B cell (primary cell): ENCODE measurements at regions not wholly inside any gene's neighbourhood (a gene's known extent, or its start where the extent isn't known, plus 50 kb on each side); places are given as distances from the start of the nearest gene placed in this dataset.

ENCODE experiments used
- ATAC-seq: fragments of 200-7000 bp; cut with Tn5 transposase; one replicate; pipeline ENCODE4 v1.10.0; 2021; ENCODE audit warnings: low read depth, mild to moderate bottlenecking, moderate number of reproducible peaks, moderate library complexity
- CTCF ChIA-PET: fragments of 350-600 bp; sonication (Branson Sonifier 250); formaldehyde crosslinking; loops from one replicate; lab custom pipeline; 2021; ENCODE audit warnings: antibody characterized with exemption, inconsistent platforms; lab: Charles Lee
- POLR2A ChIA-PET: fragments of 350-600 bp; sonication (Branson Sonifier 250); formaldehyde crosslinking; loops from one replicate; lab custom pipeline; 2021; ENCODE audit warnings: antibody characterized with exemption; lab: Charles Lee
- DNase-seq: peaks from one replicate; pipeline ENCODE4 v3.0.0; 2013
- H2AFZ ChIP-seq: 2 replicates; pipeline ENCODE4 v1.6.1; 2012; ENCODE audit warnings: mild to moderate bottlenecking, low read depth, low read length; ENCODE audit not compliant: insufficient read depth, poor library complexity, severe bottlenecking
- H3K27ac ChIP-seq, 2 donors: 1 replicate in 1 of 2; 2 replicates in 1 of 2; pipeline ENCODE4 v1.5.1; 2012 to 2013; ENCODE audit warnings: low read length in 2 of 2, mild to moderate bottlenecking in 2 of 2, moderate library complexity in 1 of 2
- H3K27me3 ChIP-seq, 4 experiments: fragments of 200-600 bp in 1 of 4; sonication (generic) in 1 of 4; replicated peaks in 1 of 4; 1 replicate in 2 of 4; 2 replicates in 2 of 4; pipeline versions ENCODE4 v1.6.1 to v1.7.0; 2013 to 2016; ENCODE audit warnings: low read length in 3 of 4, mild to moderate bottlenecking in 2 of 4, mixed read lengths in 1 of 4, moderate library complexity in 1 of 4; ENCODE audit not compliant: insufficient read depth in 4 of 4, control insufficient read depth in 3 of 4; ENCODE audit errors: control extremely low read depth in 1 of 4
- H3K36me3 ChIP-seq, 2 experiments: replicated peaks in 1 of 2; 1 replicate in 1 of 2; 2 replicates in 1 of 2; pipeline versions ENCODE4 v1.6.1 to v1.7.1; 2013; ENCODE audit warnings: low read length in 1 of 2; ENCODE audit not compliant: insufficient read depth in 2 of 2, control insufficient read depth in 1 of 2; ENCODE audit errors: control extremely low read depth in 1 of 2, extremely low read depth in 1 of 2
- H3K4me1 ChIP-seq, 2 donors: fragments of 200-600 bp in 1 of 2; sonication (generic) in 1 of 2; 1 replicate in 1 of 2; 2 replicates in 1 of 2; pipeline versions ENCODE4 v1.5.1 to v1.6.1; 2013 to 2017; ENCODE audit warnings: low read length in 2 of 2; ENCODE audit not compliant: control insufficient read depth in 2 of 2, insufficient read depth in 2 of 2
- H3K4me2 ChIP-seq: replicated peaks from 2 replicates; pipeline ENCODE3; 2012; ENCODE audit warnings: mild to moderate bottlenecking, low read depth, low read length; ENCODE audit not compliant: poor library complexity, severe bottlenecking
- H3K4me3 ChIP-seq, 5 experiments: fragments of 200-600 bp in 1 of 5; sonication (generic) in 1 of 5; 1 replicate in 3 of 5; 2 replicates in 2 of 5; pipeline versions ENCODE4 v1.5.1 to v1.7.0; 2011 to 2016; ENCODE audit warnings: low read length in 4 of 5, mild to moderate bottlenecking in 4 of 5, low read depth in 2 of 5, control low read depth in 1 of 5, moderate library complexity in 1 of 5; ENCODE audit not compliant: insufficient read depth in 1 of 5; ENCODE audit errors: control extremely low read depth in 1 of 5, extremely low read depth in 1 of 5
- H3K79me2 ChIP-seq: fragments of 200-600 bp; sonication (generic); one replicate; pipeline ENCODE4 v1.6.0; 2016; ENCODE audit warnings: low read length; ENCODE audit not compliant: control insufficient read depth, insufficient read depth
- H3K9ac ChIP-seq: fragments of 200-600 bp; sonication (generic); 2 replicates; pipeline ENCODE4 v1.6.1; 2017; ENCODE audit warnings: mild to moderate bottlenecking, low read length, moderate library complexity
- H3K9me3 ChIP-seq, 3 donors: one replicate each; pipeline versions ENCODE4 v1.6.1 to v1.7.1; 2013; ENCODE audit warnings: low read length in 2 of 3; ENCODE audit not compliant: control insufficient read depth in 2 of 3, insufficient read depth in 1 of 3; ENCODE audit errors: control extremely low read depth in 1 of 3
- H4K20me1 ChIP-seq: 2 replicates; pipeline ENCODE4 v1.6.0; 2012; ENCODE audit warnings: mild to moderate bottlenecking, low read length; ENCODE audit not compliant: insufficient read depth, control insufficient read depth, poor library complexity, severe bottlenecking
- H3K27ac Mint-ChIP-seq: one replicate; pipeline ENCODE4 v1.8.0; 2021; ENCODE audit warnings: mixed read lengths
- H3K27me3 Mint-ChIP-seq: one replicate; pipeline ENCODE4 v1.8.0; 2021; ENCODE audit warnings: mixed read lengths
- H3K4me1 Mint-ChIP-seq: one replicate; pipeline ENCODE4 v1.8.0; 2021; ENCODE audit warnings: mixed read lengths
- H3K4me3 Mint-ChIP-seq: one replicate; pipeline ENCODE4 v1.8.0; 2021; ENCODE audit warnings: mixed read lengths
- H3K9me3 Mint-ChIP-seq: one replicate; pipeline ENCODE4 v1.8.0; 2022; ENCODE audit warnings: mixed read lengths; ENCODE audit not compliant: insufficient read depth
- CTCF ChIP-seq: fragments of 200-600 bp; IDR thresholded peaks from one replicate; pipeline ENCODE4 v1.8.0; 2022; ENCODE audit warnings: antibody characterized with exemption, mild to moderate bottlenecking
- EZH2 ChIP-seq: IDR thresholded peaks from 2 replicates; pipeline ENCODE4 v1.6.1; 2012; ENCODE audit warnings: borderline replicate concordance, low read depth, mild to moderate bottlenecking, moderate library complexity, low read length; ENCODE audit not compliant: insufficient read depth, poor library complexity, severe bottlenecking
- WGBS: methylation state at CpG from one replicate; pipeline ENCODE4 v1.1.5; 2013; ENCODE audit warnings: missing lambda C conversion rate; ENCODE audit not compliant: insufficient coverage; 5-methylcytosine and 5-hydroxymethylcytosine counted together
- intact Hi-C: fragments of 100-400 bp; cut with micrococcal nuclease; formaldehyde crosslinking; loops from one replicate; pipeline ENCODE4 v1.10.0; 2022

- Histone ChIP-seq H3K27me3 (no peaks in the 10 kb centered on the region), H3K36me3 (no peaks in the 10 kb centered on the region), H3K27ac (no peak overlapping the region), H4K20me1 (no peaks in the 10 kb centered on the region), H3K79me2 (no peaks in the 10 kb centered on the region), H3K9ac (no peak overlapping the region), H2AFZ (no peak overlapping the region), H3K9me3 (no peaks in the 10 kb centered on the region), H3K4me2 (no peak overlapping the region), H3K4me1 (no peaks in the 10 kb centered on the region), H3K4me3 (no peak overlapping the region)
- WGBS = no CpG with 5 or more reads among the region's 1 CpG
- ATAC-seq (no peak), DNase-seq (no peak)
- Mint-ChIP-seq H3K4me3 (no peak overlapping the region), H3K27me3 (peaks cover 20% of the 10 kb centered on the region), H3K4me1 (no peaks in the 10 kb centered on the region), H3K9me3 (no peaks in the 10 kb centered on the region), H3K27ac (no peak overlapping the region)
- intact Hi-C loops = no loop called here
- ChIA-PET CTCF (no interaction called here), POLR2A (no interaction called here)
- TF ChIP-seq CTCF (no peak), EZH2 (no peak)
Measured at GRCh38 chr4:74642006-74642405, 152.3 kb downstream of the BTC start.

DNA sequence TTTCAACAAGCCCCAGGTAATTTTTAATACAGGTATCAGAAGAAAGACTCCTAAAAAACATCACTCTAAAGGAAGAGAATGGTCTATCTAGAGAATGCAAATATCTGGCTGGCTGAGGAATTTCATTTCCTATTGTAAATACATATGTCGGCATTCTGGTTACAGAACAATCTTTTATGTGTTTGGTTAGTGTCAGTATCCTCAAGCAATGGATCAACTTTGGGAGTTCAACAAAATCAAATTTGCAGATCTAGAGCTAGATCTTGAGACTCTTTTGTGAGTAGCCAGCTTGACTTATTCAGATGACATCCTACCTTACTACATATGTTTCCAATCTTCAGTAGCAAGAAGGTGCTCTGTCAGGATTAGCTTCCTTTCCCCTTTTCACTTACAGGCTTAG lies 145.1 kb downstream of the BTC start:
- ChIA-PET CTCF (no interaction called here), POLR2A (no interaction called here)
- ATAC-seq = no peak
- H3K4me1 Mint-ChIP-seq = no peaks in the 10 kb centered on the region
- DNase-seq = no peak
- Histone ChIP-seq H4K20me1 (no peaks in the 10 kb centered on the region), H3K27ac (no peak overlapping the region), H3K4me3 (no peak overlapping the region), H3K4me1 (no peaks in the 10 kb centered on the region), H3K9ac (no peak overlapping the region), H3K79me2 (no peaks in the 10 kb centered on the region), H3K27me3 (no peaks in the 10 kb centered on the region), H3K4me2 (no peak overlapping the region), H3K36me3 (no peaks in the 10 kb centered on the region), H3K9me3 (no peaks in the 10 kb centered on the region), H2AFZ (no peak overlapping the region)
- no peak overlapping the region for H3K27ac Mint-ChIP-seq
- H3K27me3 Mint-ChIP-seq = no peaks in the 10 kb centered on the region
- TF ChIP-seq EZH2 = no peak
- TF ChIP-seq CTCF = no peak
- intact Hi-C loops = no loop called here
- no peaks in the 10 kb centered on the region for H3K9me3 Mint-ChIP-seq
- H3K4me3 Mint-ChIP-seq = no peak overlapping the region
- no CpG with 5 or more reads among the region's 1 CpG for WGBS
